ENCODE measurements at regions not wholly inside any gene's neighbourhood (a gene's known extent, or its start where the extent isn't known, plus 50 kb on each side); places are given as distances from the start of the nearest gene placed in this dataset.
A peak's percentile ranks its signal among the peaks of the same experiment; 100 is the strongest.

DNA sequence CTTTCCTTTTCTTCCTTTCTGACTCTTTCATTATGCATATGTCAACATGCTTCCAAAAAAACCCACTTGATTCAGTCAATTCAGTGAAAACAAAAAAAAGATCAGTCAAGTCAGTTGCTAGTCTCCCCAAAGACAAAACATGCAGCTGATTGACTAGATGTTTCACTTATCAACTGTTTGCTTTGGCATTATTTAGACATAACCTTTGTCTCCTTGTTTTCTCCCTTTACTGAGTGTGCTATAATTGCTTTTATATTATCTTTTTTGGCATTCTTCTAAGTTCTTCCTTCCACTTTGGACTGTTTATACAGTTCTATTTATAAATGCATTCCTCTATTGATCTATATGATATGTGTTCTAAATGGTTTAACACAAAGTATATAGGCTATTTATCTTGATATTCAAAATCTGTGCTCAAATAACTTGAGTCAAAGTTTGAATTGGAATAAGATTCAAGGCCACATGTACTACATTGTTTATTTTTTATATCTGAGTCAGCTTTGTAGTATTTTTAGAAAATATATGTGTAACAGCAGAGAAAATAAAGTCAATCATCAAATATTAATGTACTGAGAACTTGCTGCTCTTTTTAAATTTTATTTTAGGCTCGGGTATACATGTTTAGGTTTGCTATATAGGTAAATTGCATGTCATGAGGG lies 260.5 kb downstream of the CENPW start:
- no peak for DNase-seq (ENCODE audit: low spot score in 2 of 2)
- no peak for FAIRE-seq

DNA sequence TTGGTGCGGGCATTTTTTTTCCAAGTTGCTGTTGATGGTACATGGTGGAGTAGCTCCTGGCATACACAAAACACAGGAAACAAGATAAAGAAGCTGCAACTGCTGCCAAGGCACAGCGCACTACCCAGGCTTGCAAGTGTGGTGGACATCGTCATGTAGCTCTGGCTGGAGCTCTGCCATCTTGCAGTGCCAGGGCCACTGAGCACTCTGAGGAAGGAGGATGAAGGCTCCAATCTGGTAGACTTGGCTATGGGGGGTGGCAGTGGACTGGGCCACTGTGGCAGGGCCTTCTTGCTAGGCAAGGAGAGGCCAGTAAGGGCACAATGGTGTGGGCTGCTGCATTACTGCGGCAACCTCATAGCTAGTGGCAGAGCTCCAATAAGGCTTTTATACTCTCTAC lies 263.5 kb downstream of the CENPW start:
- no peak for FAIRE-seq
- DNase-seq (ENCODE audit: low spot score in 2 of 2), result no peak

DNA sequence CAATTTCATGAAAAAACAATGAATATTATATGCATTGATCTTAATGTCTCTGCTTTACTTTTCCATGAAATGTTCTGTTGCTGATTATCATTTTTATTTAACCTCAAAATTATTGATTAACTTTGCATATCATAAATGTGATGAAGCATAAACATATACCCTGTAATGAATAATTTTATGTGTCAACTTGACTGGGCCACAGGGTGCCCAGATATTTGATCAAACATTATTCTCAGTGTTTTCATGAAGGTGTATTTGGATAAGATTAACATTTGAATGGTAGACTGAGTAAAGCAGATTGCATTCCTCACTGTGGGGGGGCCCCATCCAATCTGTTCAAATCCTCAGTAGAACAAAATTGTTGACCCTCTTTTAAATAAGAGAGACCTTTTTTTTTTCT lies 265.2 kb downstream of the CENPW start:
- DNase-seq (ENCODE audit: low spot score in 2 of 2) (no peak), FAIRE-seq (no peak)

GRCh38 chr6:126607289-126607688 lies 267.4 kb downstream of the CENPW start:
- no peak for DNase-seq (ENCODE audit: low spot score in 2 of 2)

DNA sequence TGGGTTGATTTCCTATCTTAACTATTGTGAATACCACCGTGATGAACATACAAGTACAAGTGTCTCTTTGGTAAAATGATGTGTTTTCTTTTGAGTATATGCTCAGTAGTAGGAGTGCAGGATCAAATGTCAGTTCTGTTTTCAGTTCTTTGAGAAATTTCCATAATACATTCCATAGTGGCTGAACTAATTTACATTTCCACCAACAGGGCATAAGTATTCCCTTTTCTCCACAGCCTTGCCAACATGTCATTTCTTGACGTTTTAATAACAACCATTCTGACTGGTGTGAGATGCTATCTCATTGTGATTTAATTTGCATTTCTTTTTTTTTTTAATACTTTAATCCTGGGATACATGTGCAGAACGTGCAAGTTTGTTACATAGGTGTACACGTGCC lies 268.8 kb downstream of the CENPW start:
- no peak for DNase-seq (ENCODE audit: low spot score in 2 of 2)
- no peak for FAIRE-seq

More at GRCh38 chr6:126607289-126607688, 267.4 kb downstream of the CENPW start:
- FAIRE-seq, result no peak

GRCh38 chr6:126614642-126615504 lies 275.0 kb downstream of the CENPW start:
- DNase-seq (ENCODE audit: low spot score in 2 of 2) (no peak), FAIRE-seq (no peak)

DNA sequence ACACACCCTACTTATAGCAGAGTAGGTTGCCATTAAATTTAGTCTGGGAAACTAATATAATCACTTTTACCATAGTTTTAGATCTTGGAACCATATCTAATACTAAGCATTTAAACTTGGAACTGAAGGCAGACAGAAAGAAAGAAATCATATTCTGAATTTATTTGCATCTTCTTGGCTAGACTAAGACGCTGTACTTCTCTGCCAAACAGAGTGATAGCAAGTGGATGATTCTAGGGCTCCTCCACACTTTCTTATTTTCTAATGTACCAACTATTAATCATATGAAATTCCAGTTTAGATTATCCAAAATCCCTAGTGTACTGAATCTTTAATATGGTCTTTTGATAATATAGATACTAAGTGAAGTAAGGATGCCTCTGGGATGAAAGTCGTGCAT lies 277.0 kb downstream of the CENPW start:
- FAIRE-seq, result no peak
- DNase-seq (ENCODE audit: low spot score in 2 of 2), result no peak

GRCh38 chr6:126618639-126619343 lies 278.9 kb downstream of the CENPW start:
- no peak for DNase-seq (ENCODE audit: low spot score in 2 of 2)

GRCh38 chr6:126620719-126621118 lies 280.8 kb downstream of the CENPW start:
- DNase-seq (ENCODE audit: low spot score in 2 of 2) (no peak), FAIRE-seq (no peak)

More at GRCh38 chr6:126618639-126619343, 278.9 kb downstream of the CENPW start:
- FAIRE-seq, result no peak

DNA sequence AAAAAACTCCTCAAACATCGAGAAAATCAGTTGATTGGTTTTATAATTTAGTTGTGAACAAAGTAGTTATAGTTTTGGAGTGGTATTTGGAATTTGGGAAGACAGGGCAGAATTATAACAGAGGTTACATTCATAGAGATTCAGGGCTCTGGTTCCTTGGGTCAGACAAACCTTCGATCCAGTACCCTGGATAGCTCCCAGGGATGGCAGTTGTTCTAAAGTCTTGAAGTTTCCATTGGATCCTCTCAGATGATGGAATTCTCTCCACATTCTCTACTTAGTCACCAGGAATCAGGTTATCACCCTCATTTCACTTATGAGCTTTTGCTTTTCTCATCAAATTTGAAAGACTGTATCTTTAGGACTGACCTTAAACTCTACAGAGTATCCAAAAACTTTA lies 285.1 kb downstream of the CENPW start:
- DNase-seq (ENCODE audit: low spot score in 2 of 2) (no peak), FAIRE-seq (no peak)

DNA sequence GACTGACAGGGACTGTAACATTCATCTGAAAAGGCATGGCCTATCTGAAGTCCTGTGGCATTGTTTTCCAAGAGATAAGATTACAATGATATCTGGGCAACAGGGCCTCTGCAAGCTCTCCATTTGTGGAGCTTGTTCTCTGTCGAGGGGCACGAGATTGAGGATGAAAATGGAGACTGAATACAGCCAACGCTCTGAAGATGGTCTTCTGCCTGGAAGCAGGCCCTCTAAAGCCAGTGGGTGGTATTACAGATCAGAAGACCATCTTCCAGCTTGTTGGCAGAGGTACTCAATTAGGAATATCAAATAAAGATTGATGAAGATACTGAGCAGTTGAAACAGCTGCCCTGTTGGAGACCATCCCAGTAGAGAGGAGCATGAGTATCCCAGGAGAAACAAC lies 288.2 kb downstream of the CENPW start:
- FAIRE-seq (no peak), DNase-seq (ENCODE audit: low spot score in 2 of 2) (no peak)

DNA sequence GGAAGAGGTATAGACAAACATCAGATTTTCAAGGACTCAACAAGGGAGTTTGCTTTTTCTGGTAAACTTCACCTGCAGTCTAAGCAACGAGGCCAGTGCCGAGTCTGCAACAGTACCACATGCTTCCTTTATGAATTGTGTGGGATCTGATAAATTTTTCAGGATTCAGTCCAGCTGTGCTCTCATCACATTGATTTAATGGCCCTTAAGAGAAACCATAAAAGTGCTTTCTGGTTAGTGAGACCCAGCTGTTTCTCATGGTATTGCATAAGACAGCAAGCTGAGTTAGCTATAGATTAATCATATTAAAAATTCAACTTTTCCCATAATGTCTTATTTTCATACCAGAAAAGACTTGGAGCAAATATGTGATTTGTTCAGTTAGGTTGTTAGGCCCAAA lies 291.4 kb downstream of the CENPW start:
- FAIRE-seq (no peak), DNase-seq (ENCODE audit: low spot score in 2 of 2) (no peak)

GRCh38 chr6:126632271-126632670 lies 292.4 kb downstream of the CENPW start:
- no peak for FAIRE-seq
- DNase-seq (ENCODE audit: low spot score in 2 of 2), result no peak

GRCh38 chr6:126633373-126633772 lies 293.5 kb downstream of the CENPW start:
- DNase-seq (ENCODE audit: low spot score in 2 of 2) (no peak), FAIRE-seq (no peak)

- DNase-seq (ENCODE audit: low spot score in 2 of 2), result no peak
- FAIRE-seq, result no peak
Observed at GRCh38 chr6:126640356-126640755, 300.4 kb downstream of the CENPW start.

GRCh38 chr6:126640921-126641320 lies 301.0 kb downstream of the CENPW start:
- FAIRE-seq, result no peak
- DNase-seq (ENCODE audit: low spot score in 2 of 2), result no peak

GRCh38 chr6:126641641-126642040 lies 301.7 kb downstream of the CENPW start:
- DNase-seq (ENCODE audit: low spot score in 2 of 2) (no peak), FAIRE-seq (no peak)

- FAIRE-seq, result no peak
Observed at GRCh38 chr6:126643352-126643751, 303.4 kb downstream of the CENPW start.

DNA sequence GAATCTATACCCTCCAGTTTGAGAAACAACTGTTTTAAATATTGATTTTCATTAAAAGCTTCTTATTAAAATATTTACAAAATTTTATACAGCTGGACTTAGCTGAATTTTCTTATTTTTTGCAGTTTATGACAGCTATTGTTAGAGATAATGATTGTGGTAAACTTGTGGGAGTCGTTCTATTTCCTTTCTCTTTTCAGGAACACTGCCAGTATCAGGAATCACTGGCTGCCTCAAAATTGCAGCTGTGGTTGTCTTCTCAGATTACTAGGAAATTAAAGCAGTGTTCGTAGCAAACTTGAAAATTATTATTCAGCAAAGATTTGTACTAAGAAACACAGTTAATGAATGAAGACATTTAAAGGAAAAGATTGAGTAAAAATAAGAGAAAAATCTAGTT lies 311.0 kb downstream of the CENPW start:
- FAIRE-seq, result no peak
- no peak for DNase-seq (ENCODE audit: low spot score in 2 of 2)

More at GRCh38 chr6:126643352-126643751, 303.4 kb downstream of the CENPW start:
- DNase-seq (ENCODE audit: low spot score in 2 of 2), result no peak

- FAIRE-seq, result no peak
- no peak for DNase-seq (ENCODE audit: low spot score in 2 of 2)
Observed at GRCh38 chr6:126657561-126658175, 317.8 kb downstream of the CENPW start.

DNA sequence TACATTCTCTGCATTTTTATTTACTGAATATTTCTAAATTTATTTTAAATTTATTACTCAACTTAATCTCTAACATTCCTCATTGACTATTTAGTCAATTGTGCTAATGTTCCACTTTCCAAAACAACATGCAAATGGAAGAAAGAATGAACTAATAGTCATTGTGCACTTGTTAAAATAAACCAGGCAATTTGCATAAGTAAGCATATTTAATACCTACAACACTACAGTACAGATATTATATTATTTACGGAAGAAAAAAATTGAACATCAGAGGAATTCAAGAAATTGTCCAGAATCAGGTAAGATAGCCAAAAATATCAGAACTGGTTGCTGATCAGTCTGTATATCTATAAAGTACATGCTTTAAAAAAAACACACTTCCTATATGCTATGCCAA lies 320.5 kb downstream of the CENPW start:
- DNase-seq (ENCODE audit: low spot score in 2 of 2) (no peak), FAIRE-seq (peak; percentile 51)

All from frontal cortex (tissue), 3 donors.